GM19043 (cell line): ENCODE measurements at regions not wholly inside any gene's neighbourhood (a gene's known extent, or its start where the extent isn't known, plus 50 kb on each side); places are given as distances from the start of the nearest gene placed in this dataset.
A peak's percentile ranks its signal among the peaks of the same experiment; 100 is the strongest.

Experiments
- ATAC-seq: cut with Tn5 transposase; IDR thresholded peaks from one replicate; pipeline ENCODE4 v1.9.1; 2021; ENCODE audit warnings: low read depth; ENCODE audit not compliant: unreplicated experiment

GRCh38 chr17:69819316-69820087, 255.5 kb upstream of the KCNJ16 start:
- no peak for ATAC-seq

- no peak for ATAC-seq
Observed at GRCh38 chr17:69820876-69821473, 254.1 kb upstream of the KCNJ16 start.

GRCh38 chr17:69822314-69822875, 252.6 kb upstream of the KCNJ16 start:
- ATAC-seq, result no peak

GRCh38 chr17:69828087-69828486, 246.9 kb upstream of the KCNJ16 start:
- ATAC-seq, result no peak

GRCh38 chr17:69834494-69834893, 240.5 kb upstream of the KCNJ16 start:
- no peak for ATAC-seq

GRCh38 chr17:69851736-69852135, 223.3 kb upstream of the KCNJ16 start:
- no peak for ATAC-seq

GRCh38 chr17:69853541-69854224, 221.3 kb upstream of the KCNJ16 start:
- no peak for ATAC-seq

GRCh38 chr17:69854225-69854780, 220.7 kb upstream of the KCNJ16 start:
- ATAC-seq, result no peak

GRCh38 chr17:69856946-69857345, 218.1 kb upstream of the KCNJ16 start:
- ATAC-seq, result no peak

- ATAC-seq, result no peak
Observed at GRCh38 chr17:69857412-69857835, 217.6 kb upstream of the KCNJ16 start.

GRCh38 chr17:69858460-69858859, 216.6 kb upstream of the KCNJ16 start:
- ATAC-seq, result no peak

GRCh38 chr17:69860142-69860680, 214.8 kb upstream of the KCNJ16 start:
- ATAC-seq, result no peak

GRCh38 chr17:69864462-69864861, 210.6 kb upstream of the KCNJ16 start:
- no peak for ATAC-seq

- peak; percentile 81 for ATAC-seq
Observed at GRCh38 chr17:69869667-69870066, 205.4 kb upstream of the KCNJ16 start.

GRCh38 chr17:69870091-69870530, 204.9 kb upstream of the KCNJ16 start:
- ATAC-seq, result peak; percentile 45

- no peak for ATAC-seq
Observed at GRCh38 chr17:69870751-69871199, 204.2 kb upstream of the KCNJ16 start.

- ATAC-seq, result no peak
Observed at GRCh38 chr17:69871318-69871717, 203.7 kb upstream of the KCNJ16 start.

GRCh38 chr17:69872675-69873262, 202.3 kb upstream of the KCNJ16 start:
- ATAC-seq, result no peak

- no peak for ATAC-seq
Observed at GRCh38 chr17:69874175-69874670, 200.8 kb upstream of the KCNJ16 start.

GRCh38 chr17:69876757-69877156, 198.3 kb upstream of the KCNJ16 start:
- ATAC-seq, result no peak
